GM13977 (cell line): ENCODE measurements at regions not wholly inside any gene's neighbourhood (a gene's known extent, or its start where the extent isn't known, plus 50 kb on each side); places are given as distances from the start of the nearest gene placed in this dataset.

Source experiments
- DNase-seq: peaks from one replicate; pipeline ENCODE4 v3.0.0; 2012; ENCODE audit warnings: low spot score
- in situ Hi-C: fragments of 300-500 bp; cut with MboI; formaldehyde crosslinking; loops from one replicate; pipeline ENCODE4 v1.12.0; 2022; ENCODE audit warnings: low sequenced_read_pairs, low pct_unique_long_range_greater_than_20kb, mixed read lengths, inconsistent platforms; ENCODE audit not compliant: unreplicated experiment
- TF ChIP-seq, protein P1 (sequence below): IDR thresholded peaks from 2 replicates; pipeline ENCODE4 v1.5.1; 2012; ENCODE audit warnings: mild to moderate bottlenecking, control low read depth; ENCODE audit not compliant: insufficient read depth; ENCODE audit errors: extremely low read depth, missing control alignments

- in situ Hi-C loops = no loop called here
- TF ChIP-seq, protein P1, sequence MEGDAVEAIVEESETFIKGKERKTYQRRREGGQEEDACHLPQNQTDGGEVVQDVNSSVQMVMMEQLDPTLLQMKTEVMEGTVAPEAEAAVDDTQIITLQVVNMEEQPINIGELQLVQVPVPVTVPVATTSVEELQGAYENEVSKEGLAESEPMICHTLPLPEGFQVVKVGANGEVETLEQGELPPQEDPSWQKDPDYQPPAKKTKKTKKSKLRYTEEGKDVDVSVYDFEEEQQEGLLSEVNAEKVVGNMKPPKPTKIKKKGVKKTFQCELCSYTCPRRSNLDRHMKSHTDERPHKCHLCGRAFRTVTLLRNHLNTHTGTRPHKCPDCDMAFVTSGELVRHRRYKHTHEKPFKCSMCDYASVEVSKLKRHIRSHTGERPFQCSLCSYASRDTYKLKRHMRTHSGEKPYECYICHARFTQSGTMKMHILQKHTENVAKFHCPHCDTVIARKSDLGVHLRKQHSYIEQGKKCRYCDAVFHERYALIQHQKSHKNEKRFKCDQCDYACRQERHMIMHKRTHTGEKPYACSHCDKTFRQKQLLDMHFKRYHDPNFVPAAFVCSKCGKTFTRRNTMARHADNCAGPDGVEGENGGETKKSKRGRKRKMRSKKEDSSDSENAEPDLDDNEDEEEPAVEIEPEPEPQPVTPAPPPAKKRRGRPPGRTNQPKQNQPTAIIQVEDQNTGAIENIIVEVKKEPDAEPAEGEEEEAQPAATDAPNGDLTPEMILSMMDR = no peak
- DNase-seq = no peak
Measured at GRCh38 chr3:127423856-127424765, 136.3 kb upstream of the PRR20G start.

DNA sequence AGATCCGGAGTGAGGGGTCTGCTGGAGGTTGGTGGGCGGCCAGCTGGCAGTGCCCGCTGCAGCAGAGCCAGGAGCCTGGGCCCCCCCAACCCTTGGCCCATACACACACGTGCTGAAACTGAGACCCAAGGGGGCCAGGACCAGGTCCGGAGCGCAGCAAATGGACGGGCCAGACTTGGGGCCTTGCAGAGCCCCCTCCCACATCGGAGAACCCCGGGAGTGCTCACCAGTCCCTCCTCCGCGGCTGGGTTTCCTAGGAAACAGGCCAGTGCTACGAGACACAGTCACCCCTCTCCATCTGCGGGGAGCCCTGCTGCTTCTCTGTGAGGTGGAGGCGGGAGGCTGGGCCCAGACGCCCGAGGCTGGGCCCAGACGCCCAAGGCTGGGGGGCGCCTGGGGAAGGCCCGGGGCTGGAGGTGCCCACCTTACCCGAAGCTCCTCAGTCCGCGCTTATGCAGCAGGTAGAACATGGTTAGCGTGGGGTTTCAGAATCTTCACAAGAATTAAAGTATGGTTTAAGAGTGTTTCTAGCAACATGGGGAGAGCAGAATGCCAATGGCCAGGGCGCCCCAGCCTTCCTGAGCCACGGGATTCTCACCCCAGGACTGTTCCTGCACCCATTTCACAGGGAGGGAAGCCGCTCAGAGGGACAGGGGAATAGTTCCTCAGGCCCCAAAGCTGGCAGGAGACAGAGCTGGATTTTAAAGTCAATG, 135.0 kb upstream of the PRR20G start:
- DNase-seq = no peak
- in situ Hi-C loops = no loop called here
- TF ChIP-seq, protein P1 = no peak

DNA sequence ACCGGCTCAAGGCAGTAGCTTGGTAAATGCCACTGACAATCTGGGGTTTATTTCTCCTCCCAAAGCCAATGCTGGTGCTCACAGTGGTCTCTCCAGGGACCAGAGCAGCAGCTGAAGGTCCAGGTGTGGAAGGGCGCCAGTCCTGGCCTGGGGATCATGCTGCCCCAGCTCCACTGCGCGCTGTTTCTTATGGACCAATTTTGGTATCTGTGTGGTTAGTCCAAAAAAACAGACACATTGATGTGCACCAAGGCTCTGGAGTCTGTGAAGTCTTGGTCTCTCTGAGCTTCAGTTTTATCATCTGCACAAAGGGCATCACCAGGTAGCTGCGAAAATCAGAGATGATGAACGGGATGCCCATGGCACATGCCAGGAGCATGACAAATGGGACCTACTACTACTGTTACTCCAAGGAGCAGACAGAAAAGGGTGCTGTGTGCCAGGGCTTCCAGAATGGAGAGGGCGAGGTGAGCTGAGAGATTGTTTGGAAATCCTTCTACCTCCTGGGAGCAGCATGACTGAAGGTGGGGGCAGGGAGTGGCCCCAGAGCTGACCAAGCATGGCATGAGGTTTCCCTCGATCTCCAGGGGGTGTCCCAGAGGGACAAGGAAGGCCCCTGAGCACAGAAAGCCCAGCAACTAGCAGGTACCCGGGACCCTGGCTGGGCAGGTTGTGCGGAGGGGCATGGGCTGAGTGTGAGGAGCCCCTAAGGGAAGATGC, 134.3 kb upstream of the PRR20G start:
- in situ Hi-C loops = no loop called here
- no peak for DNase-seq
- TF ChIP-seq, protein P1 = no peak

DNA sequence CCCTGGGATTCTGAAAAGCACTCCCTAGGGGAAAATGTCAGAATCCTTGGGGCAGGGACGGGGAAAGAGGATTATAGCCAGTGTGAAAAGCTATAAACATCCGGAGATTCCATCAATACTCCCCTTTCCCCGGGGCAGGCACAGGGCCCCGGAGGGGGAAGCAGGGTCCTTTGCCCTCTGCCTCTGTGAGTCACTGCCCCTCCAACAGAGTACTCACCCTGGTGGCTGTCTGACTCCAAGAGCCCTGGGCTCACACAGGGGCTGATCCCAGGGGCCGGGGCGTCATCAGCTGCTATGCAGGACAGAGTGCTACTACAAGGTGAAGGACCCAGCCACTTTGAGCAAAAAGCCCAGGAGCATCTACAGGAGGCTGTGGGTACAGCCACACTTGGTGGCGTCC, 133.0 kb upstream of the PRR20G start:
- in situ Hi-C loops = no loop called here
- no peak for DNase-seq

DNA sequence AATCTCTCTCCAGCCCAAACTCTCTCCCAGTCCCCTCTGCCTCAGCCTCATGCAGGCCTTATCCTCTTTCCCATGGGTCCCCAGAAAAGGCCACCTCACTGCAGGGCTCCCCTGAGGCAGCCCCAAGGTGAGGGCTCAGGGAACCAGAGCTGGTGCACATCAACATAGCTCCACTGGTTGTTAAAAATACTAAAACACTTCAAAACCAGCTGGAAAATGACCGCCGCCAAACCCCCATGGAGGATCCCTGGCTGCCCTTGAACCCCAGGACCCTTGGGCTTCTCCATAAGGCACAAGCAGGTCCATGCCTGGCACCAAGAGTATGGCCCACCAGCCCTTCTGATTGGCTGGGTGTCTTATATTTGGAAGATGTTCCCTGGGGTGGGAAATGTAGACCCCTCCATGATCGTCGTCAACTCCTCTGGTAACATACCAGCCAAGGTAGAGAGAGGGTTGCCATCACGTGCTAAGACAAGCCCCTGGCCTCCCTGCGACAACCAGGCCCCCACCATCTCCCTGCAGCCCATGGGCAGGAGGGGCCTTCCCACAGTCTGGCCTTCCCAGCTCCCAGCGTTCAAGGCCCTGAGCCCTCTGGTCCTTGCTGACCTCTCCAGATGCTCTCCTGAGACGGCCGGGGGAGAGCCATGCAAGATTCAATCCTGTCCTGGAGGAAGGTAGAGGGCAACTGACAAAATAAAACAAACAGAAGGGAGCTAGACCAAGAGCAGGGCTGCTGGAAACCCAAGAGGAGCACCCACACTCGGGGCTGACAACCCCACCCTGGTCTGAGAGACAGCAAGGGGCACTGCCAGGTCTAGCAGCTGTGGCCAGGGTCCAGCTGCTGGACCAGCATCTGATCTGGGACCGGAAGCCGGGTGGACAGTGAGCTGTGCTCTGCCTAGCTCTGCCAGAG, 132.1 kb upstream of the PRR20G start:
- in situ Hi-C loops = no loop called here
- TF ChIP-seq, protein P1 = no peak
- no peak for DNase-seq

More for the DNA sequence above, 133.0 kb upstream of the PRR20G start:
- TF ChIP-seq, protein P1 = no peak
